Activated gamma-delta T cell treated with Interleukin-2 at 50 U/mL for 16 hours (primary cell): ENCODE measurements at regions not wholly inside any gene's neighbourhood (a gene's known extent, or its start where the extent isn't known, plus 50 kb on each side); places are given as distances from the start of the nearest gene placed in this dataset.
"Not testable (repeated sequence)": the region's sequence is repeated elsewhere in the genome, so short reads cannot be mapped to it uniquely, and the experiment has no call there.

Source experiments
- DNase-seq: peaks from one replicate; pipeline ENCODE4 v3.0.0-alpha.2; 2020

- DNase-seq: no peak
Observed at GRCh38 chr18:46179306-46179705, 75.1 kb downstream of the HAUS1 start.

- no peak for DNase-seq
Observed at GRCh38 chr18:46182633-46183358, 78.6 kb downstream of the HAUS1 start.

GRCh38 chr18:46184296-46184695 is 80.1 kb downstream of the HAUS1 start:
- not testable (repeated sequence) for DNase-seq

GRCh38 chr18:46184727-46185126 is 80.5 kb downstream of the HAUS1 start:
- DNase-seq: no peak

GRCh38 chr18:46190667-46191066 is 86.5 kb downstream of the HAUS1 start:
- no peak for DNase-seq

GRCh38 chr18:46196627-46197243 is 92.5 kb downstream of the HAUS1 start:
- no peak for DNase-seq

- no peak for DNase-seq
Observed at GRCh38 chr18:46199515-46200147, 95.4 kb downstream of the HAUS1 start.

- DNase-seq: not testable (repeated sequence)
Observed at GRCh38 chr18:46200178-46201055, 96.2 kb downstream of the HAUS1 start.

- DNase-seq: no peak
Observed at GRCh38 chr18:46204143-46204542, 100.0 kb downstream of the HAUS1 start.

GRCh38 chr18:46207985-46208384 is 103.8 kb downstream of the HAUS1 start:
- DNase-seq: no peak

GRCh38 chr18:46209161-46209560 is 105.0 kb downstream of the HAUS1 start:
- DNase-seq: no peak

- DNase-seq: no peak
Observed at GRCh38 chr18:46211816-46212215, 107.6 kb downstream of the HAUS1 start.

GRCh38 chr18:46212398-46212797 is 108.2 kb downstream of the HAUS1 start:
- DNase-seq: no peak

GRCh38 chr18:46213295-46213694 is 109.1 kb downstream of the HAUS1 start:
- no peak for DNase-seq

GRCh38 chr18:46214435-46214834 is 110.2 kb downstream of the HAUS1 start:
- DNase-seq: no peak

- no peak for DNase-seq
Observed at GRCh38 chr18:46215902-46216723, 111.9 kb downstream of the HAUS1 start.

GRCh38 chr18:46220116-46220515 is 115.9 kb downstream of the HAUS1 start:
- DNase-seq: no peak

GRCh38 chr18:46222093-46222492 is 117.9 kb downstream of the HAUS1 start:
- no peak for DNase-seq

- no peak for DNase-seq
Observed at GRCh38 chr18:46222710-46223360, 118.7 kb downstream of the HAUS1 start.

- DNase-seq: no peak
Observed at GRCh38 chr18:46224181-46224775, 120.1 kb downstream of the HAUS1 start.

GRCh38 chr18:46226461-46226860 is 122.3 kb downstream of the HAUS1 start:
- DNase-seq: no peak
